Neural cell (in vitro differentiated cells): ENCODE measurements at regions not wholly inside any gene's neighbourhood (a gene's known extent, or its start where the extent isn't known, plus 50 kb on each side); places are given as distances from the start of the nearest gene placed in this dataset.

Source experiments
- H2AFZ ChIP-seq: fragments of 200-600, 300-800 bp; sonication (generic), shearing (Covaris generic); 2 replicates; pipeline ENCODE4 v1.6.0; 2014; ENCODE audit warnings: low read depth, mild to moderate bottlenecking, antibody characterized with exemption, low read length, moderate library complexity
- H3F3A ChIP-seq: fragments of 200-600 bp; shearing (Covaris generic); 2 replicates; pipeline ENCODE4 v1.6.1; 2016; ENCODE audit warnings: mild to moderate bottlenecking, moderate library complexity, mixed read lengths, antibody characterized with exemption, low read length; ENCODE audit not compliant: insufficient read depth, poor library complexity, severe bottlenecking
- H3K27ac ChIP-seq: fragments of 200-600, 300-800 bp; sonication (generic), shearing (Covaris generic); 2 replicates; pipeline ENCODE4 v1.5.1; 2014; ENCODE audit warnings: mild to moderate bottlenecking, low read length, moderate library complexity
- H3K27me3 ChIP-seq: fragments of 300-800, 200-600 bp; sonication (generic), shearing (Covaris generic); 2 replicates; pipeline ENCODE4 v1.6.0; 2014; ENCODE audit warnings: mild to moderate bottlenecking, low read depth, low read length, moderate library complexity; ENCODE audit not compliant: insufficient read depth
- H3K36me3 ChIP-seq: fragments of 300-800, 200-600 bp; sonication (generic), shearing (Covaris generic); 2 replicates; pipeline ENCODE4 v1.5.1; 2014; ENCODE audit warnings: mild to moderate bottlenecking, antibody characterized with exemption, low read length, moderate library complexity; ENCODE audit not compliant: insufficient read depth
- H3K4me2 ChIP-seq: fragments of 300-800, 200-600 bp; sonication (generic), shearing (Covaris generic); 2 replicates; pipeline ENCODE4 v1.6.0; 2014; ENCODE audit warnings: mild to moderate bottlenecking, low read length
- H3K4me3 ChIP-seq: fragments of 300-800, 200-600 bp; sonication (generic), shearing (Covaris generic); 2 replicates; pipeline ENCODE4 v1.5.1; 2014; ENCODE audit warnings: mild to moderate bottlenecking, low read length, moderate library complexity
- H3K79me2 ChIP-seq: fragments of 200-600 bp; shearing (Covaris generic); replicated peaks from 2 replicates; pipeline ENCODE4 v1.6.0; 2014; ENCODE audit warnings: mild to moderate bottlenecking, low read length, moderate library complexity; ENCODE audit not compliant: insufficient read depth
- H3K9ac ChIP-seq: fragments of 300-800, 200-600 bp; sonication (generic), shearing (Covaris generic); 2 replicates; pipeline ENCODE4 v1.6.1; 2016; ENCODE audit warnings: mild to moderate bottlenecking, low read length, mixed read lengths
- H3K9me2 ChIP-seq: fragments of 200-600 bp; shearing (Covaris generic); 2 replicates; pipeline ENCODE4 v1.6.1; 2016; ENCODE audit warnings: mild to moderate bottlenecking, low read length, mixed read lengths; ENCODE audit not compliant: insufficient read depth
- H3K9me3 ChIP-seq: fragments of 200-600, 300-800 bp; sonication (generic), shearing (Covaris generic); 2 replicates; pipeline ENCODE4 v1.6.1; 2016; ENCODE audit warnings: mild to moderate bottlenecking, mixed run types, low read length, moderate library complexity, mixed read lengths
- H4K20me1 ChIP-seq: fragments of 200-600 bp; shearing (Covaris generic); 2 replicates; pipeline ENCODE4 v1.6.1; 2016; ENCODE audit warnings: mild to moderate bottlenecking, mixed run types; ENCODE audit not compliant: insufficient read depth
- EP300 ChIP-seq: fragments of 450-650 bp; conservative IDR thresholded peaks from 2 replicates; pipeline ENCODE4 v1.6.1; 2014; ENCODE audit warnings: antibody characterized with exemption, mild to moderate bottlenecking, moderate library complexity; ENCODE audit not compliant: poor library complexity, severe bottlenecking
- EZH2 ChIP-seq: fragments of 200-600, 300-800 bp; shearing (Covaris generic), sonication (generic); IDR thresholded peaks from 2 replicates; pipeline ENCODE4 v1.6.1; 2014; ENCODE audit warnings: antibody characterized with exemption, low read length, borderline replicate concordance, mild to moderate bottlenecking; ENCODE audit not compliant: insufficient read depth, poor library complexity, severe bottlenecking
- MXI1 ChIP-seq: fragments of 450-650 bp; conservative IDR thresholded peaks from 2 replicates; pipeline ENCODE4 v1.6.1; 2014; ENCODE audit warnings: antibody characterized with exemption, mild to moderate bottlenecking; ENCODE audit not compliant: poor library complexity, severe bottlenecking
- POLR2AphosphoS5 ChIP-seq: IDR thresholded peaks from 2 replicates; pipeline ENCODE4 v1.6.1; 2012
- RAD21 ChIP-seq: fragments of 450-650 bp; conservative IDR thresholded peaks from 2 replicates; pipeline ENCODE4 v1.6.1; 2014; ENCODE audit warnings: antibody characterized with exemption, mild to moderate bottlenecking, moderate library complexity
- SMC3 ChIP-seq: fragments of 450-650 bp; conservative IDR thresholded peaks from 2 replicates; pipeline ENCODE4 v1.6.1; 2014; ENCODE audit warnings: antibody characterized with exemption, mild to moderate bottlenecking, moderate library complexity; ENCODE audit not compliant: poor library complexity
- TAF1 ChIP-seq: IDR thresholded peaks from 2 replicates; pipeline ENCODE4 v1.6.1; 2012; ENCODE audit warnings: low read depth
- TF ChIP-seq, protein P1 (sequence below): fragments of 450-650 bp; IDR thresholded peaks from 2 replicates; pipeline ENCODE4 v1.5.1; 2014; ENCODE audit warnings: antibody characterized with exemption, mild to moderate bottlenecking, moderate library complexity; ENCODE audit not compliant: poor library complexity, severe bottlenecking
- TF ChIP-seq, protein P2 (sequence below): IDR thresholded peaks from 2 replicates; pipeline ENCODE4 v1.6.1; 2012; ENCODE audit warnings: borderline replicate concordance

DNA sequence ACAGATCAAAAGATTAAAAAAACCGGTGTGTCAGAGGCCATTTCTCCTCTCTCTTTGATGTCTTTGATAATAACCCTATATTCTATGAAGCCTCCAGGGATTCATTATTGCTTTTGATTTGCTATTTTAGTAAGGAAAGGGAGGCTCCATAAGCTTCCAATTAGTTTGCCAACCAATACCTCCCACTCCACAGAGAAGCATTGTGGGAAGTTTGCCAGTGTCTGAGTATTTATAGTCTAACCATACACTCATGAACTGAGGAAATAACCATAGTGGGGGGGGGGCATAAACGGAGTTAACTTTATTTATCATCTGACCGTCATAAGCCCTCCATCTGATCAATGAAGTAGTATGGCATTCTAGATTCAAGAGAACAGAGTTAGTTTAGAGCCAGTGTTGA lies 1066.8 kb upstream of the PABPC4L start:
- Histone ChIP-seq H3K9me3 (no peaks in the 10 kb centered on the region), H3K4me3 (peak overlapping the region; percentile 33), H3K9ac (no peak overlapping the region), H3K36me3 (no peaks in the 10 kb centered on the region), H3K4me2 (no peak overlapping the region), H3K79me2 (no peaks in the 10 kb centered on the region), H3K27ac (peak overlapping the region; percentile 83), H3F3A (no peaks in the 10 kb centered on the region), H4K20me1 (no peaks in the 10 kb centered on the region), H3K27me3 (no peaks in the 10 kb centered on the region), H2AFZ (no peak overlapping the region), H3K9me2 (no peaks in the 10 kb centered on the region)
- TF ChIP-seq POLR2AphosphoS5: no peak
- no peak for TF ChIP-seq SMC3
- TF ChIP-seq, protein P1, sequence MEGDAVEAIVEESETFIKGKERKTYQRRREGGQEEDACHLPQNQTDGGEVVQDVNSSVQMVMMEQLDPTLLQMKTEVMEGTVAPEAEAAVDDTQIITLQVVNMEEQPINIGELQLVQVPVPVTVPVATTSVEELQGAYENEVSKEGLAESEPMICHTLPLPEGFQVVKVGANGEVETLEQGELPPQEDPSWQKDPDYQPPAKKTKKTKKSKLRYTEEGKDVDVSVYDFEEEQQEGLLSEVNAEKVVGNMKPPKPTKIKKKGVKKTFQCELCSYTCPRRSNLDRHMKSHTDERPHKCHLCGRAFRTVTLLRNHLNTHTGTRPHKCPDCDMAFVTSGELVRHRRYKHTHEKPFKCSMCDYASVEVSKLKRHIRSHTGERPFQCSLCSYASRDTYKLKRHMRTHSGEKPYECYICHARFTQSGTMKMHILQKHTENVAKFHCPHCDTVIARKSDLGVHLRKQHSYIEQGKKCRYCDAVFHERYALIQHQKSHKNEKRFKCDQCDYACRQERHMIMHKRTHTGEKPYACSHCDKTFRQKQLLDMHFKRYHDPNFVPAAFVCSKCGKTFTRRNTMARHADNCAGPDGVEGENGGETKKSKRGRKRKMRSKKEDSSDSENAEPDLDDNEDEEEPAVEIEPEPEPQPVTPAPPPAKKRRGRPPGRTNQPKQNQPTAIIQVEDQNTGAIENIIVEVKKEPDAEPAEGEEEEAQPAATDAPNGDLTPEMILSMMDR: no peak
- no peak for TF ChIP-seq EP300
- no peak for TF ChIP-seq EZH2
- TF ChIP-seq MXI1: no peak
- TF ChIP-seq, protein P2, sequence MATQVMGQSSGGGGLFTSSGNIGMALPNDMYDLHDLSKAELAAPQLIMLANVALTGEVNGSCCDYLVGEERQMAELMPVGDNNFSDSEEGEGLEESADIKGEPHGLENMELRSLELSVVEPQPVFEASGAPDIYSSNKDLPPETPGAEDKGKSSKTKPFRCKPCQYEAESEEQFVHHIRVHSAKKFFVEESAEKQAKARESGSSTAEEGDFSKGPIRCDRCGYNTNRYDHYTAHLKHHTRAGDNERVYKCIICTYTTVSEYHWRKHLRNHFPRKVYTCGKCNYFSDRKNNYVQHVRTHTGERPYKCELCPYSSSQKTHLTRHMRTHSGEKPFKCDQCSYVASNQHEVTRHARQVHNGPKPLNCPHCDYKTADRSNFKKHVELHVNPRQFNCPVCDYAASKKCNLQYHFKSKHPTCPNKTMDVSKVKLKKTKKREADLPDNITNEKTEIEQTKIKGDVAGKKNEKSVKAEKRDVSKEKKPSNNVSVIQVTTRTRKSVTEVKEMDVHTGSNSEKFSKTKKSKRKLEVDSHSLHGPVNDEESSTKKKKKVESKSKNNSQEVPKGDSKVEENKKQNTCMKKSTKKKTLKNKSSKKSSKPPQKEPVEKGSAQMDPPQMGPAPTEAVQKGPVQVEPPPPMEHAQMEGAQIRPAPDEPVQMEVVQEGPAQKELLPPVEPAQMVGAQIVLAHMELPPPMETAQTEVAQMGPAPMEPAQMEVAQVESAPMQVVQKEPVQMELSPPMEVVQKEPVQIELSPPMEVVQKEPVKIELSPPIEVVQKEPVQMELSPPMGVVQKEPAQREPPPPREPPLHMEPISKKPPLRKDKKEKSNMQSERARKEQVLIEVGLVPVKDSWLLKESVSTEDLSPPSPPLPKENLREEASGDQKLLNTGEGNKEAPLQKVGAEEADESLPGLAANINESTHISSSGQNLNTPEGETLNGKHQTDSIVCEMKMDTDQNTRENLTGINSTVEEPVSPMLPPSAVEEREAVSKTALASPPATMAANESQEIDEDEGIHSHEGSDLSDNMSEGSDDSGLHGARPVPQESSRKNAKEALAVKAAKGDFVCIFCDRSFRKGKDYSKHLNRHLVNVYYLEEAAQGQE: no peak
- no peak for TF ChIP-seq RAD21

DNA sequence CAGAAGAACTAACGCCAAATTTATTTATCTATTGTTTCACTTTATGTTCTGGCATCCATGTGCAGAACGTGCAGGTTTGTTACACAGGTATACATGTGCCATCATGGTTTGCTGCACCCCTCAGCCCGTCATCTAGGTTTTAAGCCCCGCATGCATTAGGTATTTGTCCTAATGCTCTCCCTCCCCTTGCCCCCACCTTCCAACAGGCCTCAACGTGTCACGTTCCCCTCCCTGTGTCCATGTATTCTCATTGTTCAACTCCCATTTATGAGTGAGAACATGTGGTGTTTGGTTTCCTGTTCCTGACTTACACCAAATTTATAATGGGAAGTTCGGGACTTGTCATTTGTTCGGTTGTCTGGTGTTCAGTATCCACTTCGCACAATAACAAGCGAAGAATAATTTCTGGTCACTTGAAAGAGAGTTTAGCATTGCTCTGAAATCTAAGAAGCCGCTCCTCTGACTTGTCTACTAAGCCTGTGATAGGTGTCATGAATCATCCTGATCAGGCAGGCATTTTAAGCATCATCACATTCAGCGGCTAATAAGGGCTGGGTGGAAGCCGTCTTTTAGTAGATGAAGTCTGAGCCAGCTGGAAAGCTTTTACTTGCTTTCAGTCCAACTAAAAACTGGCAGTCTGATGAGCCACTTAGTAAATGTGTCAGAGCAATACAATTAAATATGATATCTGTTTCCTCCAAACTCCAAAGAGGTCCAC lies 1065.7 kb upstream of the PABPC4L start:
- Histone ChIP-seq H3K79me2 (no peaks in the 10 kb centered on the region), H3K4me3 (peak overlapping the region; percentile 33), H3K9me3 (no peaks in the 10 kb centered on the region), H3K36me3 (no peaks in the 10 kb centered on the region), H4K20me1 (no peaks in the 10 kb centered on the region), H3K9me2 (no peaks in the 10 kb centered on the region), H2AFZ (no peak overlapping the region), H3K27me3 (no peaks in the 10 kb centered on the region), H3K4me2 (peak overlapping the region; percentile 69), H3F3A (no peaks in the 10 kb centered on the region), H3K9ac (peak overlapping the region; percentile 21), H3K27ac (peak overlapping the region; percentile 83)
- TF ChIP-seq, protein P2: peak; percentile 77
- TF ChIP-seq RAD21 (peak; percentile 38), EZH2 (no peak), POLR2AphosphoS5 (peak; percentile 82), TAF1 (no peak), SMC3 (no peak), EP300 (peak; percentile 96), MXI1 (no peak)
- TF ChIP-seq, protein P1: no peak
